ENCODE measurements at regions not wholly inside any gene's neighbourhood (a gene's known extent, or its start where the extent isn't known, plus 50 kb on each side); places are given as distances from the start of the nearest gene placed in this dataset.

DNA sequence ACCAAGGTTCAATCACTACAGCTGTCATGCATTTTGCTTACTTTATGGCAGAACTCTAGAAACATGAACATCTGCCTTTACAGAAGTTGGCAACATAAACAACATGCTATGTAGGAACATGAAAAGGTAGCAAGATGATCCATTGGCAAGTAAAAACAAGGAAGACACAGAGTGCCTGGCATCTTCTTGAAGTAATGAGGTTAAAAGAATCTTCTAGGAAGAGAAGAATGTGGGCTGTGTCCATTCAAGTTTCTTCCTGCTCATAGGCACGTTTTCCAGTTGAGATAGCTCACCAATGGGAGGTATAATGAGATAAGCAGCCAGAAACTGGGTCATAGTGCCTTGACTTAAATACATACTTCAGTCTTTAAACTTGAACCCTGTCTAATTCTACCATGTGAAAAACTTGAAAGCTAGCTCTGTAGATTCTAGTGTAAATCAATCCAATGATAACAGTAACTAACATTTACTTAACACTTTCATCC lies 109.4 kb upstream of the PRLR start:
- no peaks in the 10 kb centered on the region for H3K27me3 ChIP-seq (ENCODE audit: control insufficient read depth, insufficient read depth, low read length)
- no peaks in the 10 kb centered on the region for H3K36me3 ChIP-seq (ENCODE audit: control insufficient read depth, insufficient read depth, low read length)
- H3K27ac ChIP-seq (ENCODE audit: low read length): no peak overlapping the region
- peaks cover 3% of the 10 kb centered on the region for H3K4me1 ChIP-seq (ENCODE audit: control insufficient read depth, insufficient read depth, low read length)
- WGBS (ENCODE audit: insufficient coverage, insufficient read length): no CpG with 5 or more reads among the region's 1 CpG
- no peak for DNase-seq (ENCODE audit: low read depth, low spot score)
- H3K4me3 ChIP-seq (ENCODE audit: low read length): no peak overlapping the region
- H3K9me3 ChIP-seq (ENCODE audit: control insufficient read depth, insufficient read depth, low read length): no peaks in the 10 kb centered on the region

- Histone ChIP-seq H3K36me3 (ENCODE audit: control insufficient read depth, insufficient read depth, low read length) (no peaks in the 10 kb centered on the region), H3K4me3 (ENCODE audit: low read length) (no peak overlapping the region), H3K9me3 (ENCODE audit: control insufficient read depth, insufficient read depth, low read length) (no peaks in the 10 kb centered on the region), H3K27me3 (ENCODE audit: control insufficient read depth, insufficient read depth, low read length) (no peaks in the 10 kb centered on the region), H3K27ac (ENCODE audit: low read length) (peak overlapping the region; percentile 74), H3K4me1 (ENCODE audit: control insufficient read depth, insufficient read depth, low read length) (peaks cover 3% of the 10 kb centered on the region)
- no peak for DNase-seq (ENCODE audit: low read depth, low spot score)
- WGBS (ENCODE audit: insufficient coverage, insufficient read length): no CpG with 5 or more reads among the region's 1 CpG
These were observed 108.7 kb upstream of the PRLR start for GRCh38 chr5:35339006-35339405.

- DNase-seq (ENCODE audit: low read depth, low spot score): peak; percentile 7
- Histone ChIP-seq H3K27ac (ENCODE audit: low read length) (peak overlapping the region; percentile 74), H3K4me3 (ENCODE audit: low read length) (no peak overlapping the region), H3K36me3 (ENCODE audit: control insufficient read depth, insufficient read depth, low read length) (no peaks in the 10 kb centered on the region), H3K4me1 (ENCODE audit: control insufficient read depth, insufficient read depth, low read length) (peaks cover 3% of the 10 kb centered on the region), H3K9me3 (ENCODE audit: control insufficient read depth, insufficient read depth, low read length) (no peaks in the 10 kb centered on the region), H3K27me3 (ENCODE audit: control insufficient read depth, insufficient read depth, low read length) (no peaks in the 10 kb centered on the region)
These were observed 107.8 kb upstream of the PRLR start for GRCh38 chr5:35338157-35338453.

GRCh38 chr5:35337340-35338156 lies 107.3 kb upstream of the PRLR start:
- no peaks in the 10 kb centered on the region for H3K9me3 ChIP-seq (ENCODE audit: control insufficient read depth, insufficient read depth, low read length)
- no peak overlapping the region for H3K27ac ChIP-seq (ENCODE audit: low read length)
- no peaks in the 10 kb centered on the region for H3K27me3 ChIP-seq (ENCODE audit: control insufficient read depth, insufficient read depth, low read length)
- WGBS (ENCODE audit: insufficient coverage, insufficient read length): no CpG with 5 or more reads among the region's 7 CpGs
- H3K4me1 ChIP-seq (ENCODE audit: control insufficient read depth, insufficient read depth, low read length): peaks cover 5% of the 10 kb centered on the region
- H3K36me3 ChIP-seq (ENCODE audit: control insufficient read depth, insufficient read depth, low read length): no peaks in the 10 kb centered on the region
- DNase-seq (ENCODE audit: low read depth, low spot score): peak; percentile 20
- no peak overlapping the region for H3K4me3 ChIP-seq (ENCODE audit: low read length)

DNA sequence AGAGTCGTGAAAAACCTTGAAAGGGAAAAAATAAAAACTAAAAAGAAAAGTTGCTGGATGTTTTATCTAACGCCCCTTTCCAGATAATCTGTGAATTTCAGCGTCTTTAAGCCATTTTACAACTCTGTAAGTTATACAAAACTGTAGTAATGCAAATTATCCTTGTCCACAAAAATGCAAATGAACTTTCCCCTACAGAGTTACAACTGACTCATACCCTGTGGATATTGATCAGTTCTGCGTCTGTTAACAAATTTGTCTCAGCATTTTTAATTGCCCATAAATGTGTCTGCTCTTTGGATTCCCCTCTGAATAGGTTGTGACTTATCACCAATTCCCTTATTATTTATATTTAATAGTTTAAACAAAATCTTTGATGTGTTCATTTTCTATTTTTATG lies 105.9 kb upstream of the PRLR start:
- no CpG with 5 or more reads among the region's 4 CpGs for WGBS (ENCODE audit: insufficient coverage, insufficient read length)
- no peaks in the 10 kb centered on the region for H3K27me3 ChIP-seq (ENCODE audit: control insufficient read depth, insufficient read depth, low read length)

DNA sequence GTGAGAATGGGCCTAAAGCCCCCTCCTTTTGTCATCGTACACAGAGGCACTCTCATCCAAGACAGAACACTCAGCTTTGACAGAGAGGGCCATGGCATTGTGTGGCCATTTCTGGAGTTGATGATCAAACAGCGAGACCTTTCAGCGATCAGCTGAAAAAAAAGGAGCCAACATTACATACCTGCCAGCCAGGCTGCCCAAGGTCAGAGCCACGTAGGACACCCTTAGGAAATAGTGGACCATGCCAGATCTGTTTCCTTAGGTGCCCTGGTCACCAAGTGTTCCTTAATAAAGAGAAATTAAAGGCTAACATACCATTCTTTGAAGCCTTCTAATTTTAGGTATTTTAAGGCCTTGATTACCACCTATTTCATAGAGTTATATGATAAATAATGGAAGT lies 105.5 kb upstream of the PRLR start:
- Histone ChIP-seq H3K27ac (ENCODE audit: low read length) (no peak overlapping the region), H3K36me3 (ENCODE audit: control insufficient read depth, insufficient read depth, low read length) (no peaks in the 10 kb centered on the region), H3K4me1 (ENCODE audit: control insufficient read depth, insufficient read depth, low read length) (peaks cover 5% of the 10 kb centered on the region), H3K4me3 (ENCODE audit: low read length) (no peak overlapping the region), H3K27me3 (ENCODE audit: control insufficient read depth, insufficient read depth, low read length) (no peaks in the 10 kb centered on the region), H3K9me3 (ENCODE audit: control insufficient read depth, insufficient read depth, low read length) (no peaks in the 10 kb centered on the region)
- no CpG with 5 or more reads among the region's 4 CpGs for WGBS (ENCODE audit: insufficient coverage, insufficient read length)
- DNase-seq (ENCODE audit: low read depth, low spot score): no peak

More for the DNA sequence above, 105.9 kb upstream of the PRLR start:
- peaks cover 5% of the 10 kb centered on the region for H3K4me1 ChIP-seq (ENCODE audit: control insufficient read depth, insufficient read depth, low read length)
- no peaks in the 10 kb centered on the region for H3K9me3 ChIP-seq (ENCODE audit: control insufficient read depth, insufficient read depth, low read length)
- H3K4me3 ChIP-seq (ENCODE audit: low read length): no peak overlapping the region
- H3K27ac ChIP-seq (ENCODE audit: low read length): no peak overlapping the region
- no peaks in the 10 kb centered on the region for H3K36me3 ChIP-seq (ENCODE audit: control insufficient read depth, insufficient read depth, low read length)
- no peak for DNase-seq (ENCODE audit: low read depth, low spot score)

- Histone ChIP-seq H3K36me3 (ENCODE audit: control insufficient read depth, insufficient read depth, low read length) (no peaks in the 10 kb centered on the region), H3K4me1 (ENCODE audit: control insufficient read depth, insufficient read depth, low read length) (peaks cover 1% of the 10 kb centered on the region; the same call in 1 of the 2 replicates), H3K9me3 (ENCODE audit: control insufficient read depth, insufficient read depth, low read length) (no peaks in the 10 kb centered on the region), H3K27me3 (ENCODE audit: control insufficient read depth, insufficient read depth, low read length) (no peaks in the 10 kb centered on the region), H3K27ac (ENCODE audit: low read length) (no peak overlapping the region), H3K4me3 (ENCODE audit: low read length) (no peak overlapping the region)
- no CpG with 5 or more reads among the region's 3 CpGs for WGBS (ENCODE audit: insufficient coverage, insufficient read length)
- DNase-seq (ENCODE audit: low read depth, low spot score): no peak
These were observed 103.1 kb upstream of the PRLR start for GRCh38 chr5:35333366-35333765.

DNA sequence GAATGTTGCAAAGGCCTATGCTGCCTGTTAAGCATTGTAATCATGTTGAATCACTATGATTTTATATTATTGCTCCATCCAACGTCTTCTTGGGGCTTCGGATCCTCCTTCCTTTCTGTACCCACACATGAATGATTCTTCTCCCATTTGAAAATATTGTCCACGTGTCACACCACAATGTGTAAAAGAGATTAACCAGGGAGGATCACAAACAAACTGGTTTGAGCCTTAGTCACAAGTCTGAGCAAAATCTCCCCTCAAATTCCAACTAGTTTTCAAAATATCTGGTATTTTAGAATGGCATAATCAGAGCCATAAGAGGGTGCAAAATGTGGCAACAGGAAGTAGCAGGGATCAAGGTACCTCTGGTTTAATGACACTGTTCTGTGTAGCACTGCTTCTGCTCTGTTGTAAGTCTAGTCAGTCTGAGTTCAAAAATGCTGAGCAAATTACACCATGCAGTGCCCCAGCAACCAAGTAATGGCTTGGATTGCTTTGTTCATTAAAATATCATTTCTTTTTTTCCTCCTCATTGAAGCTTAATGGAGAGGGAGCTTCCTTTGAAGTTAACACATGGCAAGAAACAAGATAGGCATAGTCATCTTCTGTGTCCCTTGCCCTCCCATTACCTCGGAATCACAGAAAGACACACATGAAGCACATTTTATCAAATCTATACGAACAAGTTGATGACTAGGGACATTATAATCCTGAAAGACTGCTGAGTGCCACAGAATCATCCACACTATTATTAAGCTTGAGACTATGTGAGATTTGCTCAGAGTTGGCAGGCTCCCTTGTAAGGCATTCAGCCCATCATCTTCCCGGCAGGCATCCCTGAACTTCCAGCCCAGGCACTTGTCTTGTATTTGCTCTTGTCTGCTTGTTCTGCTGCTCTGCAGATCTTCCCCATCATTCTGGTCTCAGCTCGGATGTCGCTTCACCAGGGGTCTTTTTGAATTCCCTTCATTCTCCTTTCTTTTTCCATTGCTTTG lies 102.0 kb upstream of the PRLR start:
- Histone ChIP-seq H3K4me3 (ENCODE audit: low read length) (no peak overlapping the region), H3K9me3 (ENCODE audit: control insufficient read depth, insufficient read depth, low read length) (no peaks in the 10 kb centered on the region), H3K27me3 (ENCODE audit: control insufficient read depth, insufficient read depth, low read length) (no peaks in the 10 kb centered on the region), H3K4me1 (ENCODE audit: control insufficient read depth, insufficient read depth, low read length) (peaks cover 1% of the 10 kb centered on the region; the same call in 1 of the 2 replicates), H3K36me3 (ENCODE audit: control insufficient read depth, insufficient read depth, low read length) (no peaks in the 10 kb centered on the region), H3K27ac (ENCODE audit: low read length) (no peak overlapping the region)
- no CpG with 5 or more reads among the region's 8 CpGs for WGBS (ENCODE audit: insufficient coverage, insufficient read length)
- no peak for DNase-seq (ENCODE audit: low read depth, low spot score)

DNA sequence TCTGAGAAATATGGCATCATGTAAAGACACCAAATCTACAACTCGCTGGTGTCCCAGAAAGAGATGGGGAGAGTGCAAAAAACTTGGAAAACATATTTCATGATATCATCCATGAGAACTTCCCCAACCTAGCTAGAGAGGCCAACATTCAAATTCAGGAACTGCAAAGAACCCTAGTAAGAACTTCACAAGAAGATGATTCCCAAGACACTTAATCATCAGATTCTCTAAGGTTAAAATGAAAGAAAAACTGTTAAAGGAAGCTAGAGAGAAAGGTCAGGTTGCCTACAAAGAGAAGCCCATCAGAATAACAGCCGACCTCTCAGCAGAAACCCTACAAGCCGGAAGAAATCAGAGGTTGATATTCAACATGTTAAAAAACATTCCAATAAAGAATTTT lies 95.5 kb upstream of the PRLR start:
- Histone ChIP-seq H3K4me1 (ENCODE audit: control insufficient read depth, insufficient read depth, low read length) (no peaks in the 10 kb centered on the region), H3K4me3 (ENCODE audit: low read length) (no peak overlapping the region), H3K36me3 (ENCODE audit: control insufficient read depth, insufficient read depth, low read length) (no peaks in the 10 kb centered on the region), H3K27ac (ENCODE audit: low read length) (no peak overlapping the region), H3K27me3 (ENCODE audit: control insufficient read depth, insufficient read depth, low read length) (no peaks in the 10 kb centered on the region), H3K9me3 (ENCODE audit: control insufficient read depth, insufficient read depth, low read length) (no peaks in the 10 kb centered on the region)
- WGBS (ENCODE audit: insufficient coverage, insufficient read length): no CpG with 5 or more reads among the region's 3 CpGs
- no peak for DNase-seq (ENCODE audit: low read depth, low spot score)

- Histone ChIP-seq H3K4me1 (ENCODE audit: control insufficient read depth, insufficient read depth, low read length) (no peaks in the 10 kb centered on the region), H3K4me3 (ENCODE audit: low read length) (no peak overlapping the region), H3K27me3 (ENCODE audit: control insufficient read depth, insufficient read depth, low read length) (no peaks in the 10 kb centered on the region), H3K9me3 (ENCODE audit: control insufficient read depth, insufficient read depth, low read length) (no peaks in the 10 kb centered on the region), H3K27ac (ENCODE audit: low read length) (no peak overlapping the region), H3K36me3 (ENCODE audit: control insufficient read depth, insufficient read depth, low read length) (no peaks in the 10 kb centered on the region)
- DNase-seq (ENCODE audit: low read depth, low spot score): no peak
- WGBS (ENCODE audit: insufficient coverage, insufficient read length): no CpG with 5 or more reads among the region's 6 CpGs
These were observed 94.4 kb upstream of the PRLR start for GRCh38 chr5:35324679-35325078.

Data from iPS DF 6.9 (cell line).